Lung (tissue), 11 donors: ENCODE measurements at regions not wholly inside any gene's neighbourhood (a gene's known extent, or its start where the extent isn't known, plus 50 kb on each side); places are given as distances from the start of the nearest gene placed in this dataset.
"Not testable (repeated sequence)": the region's sequence is repeated elsewhere in the genome, so short reads cannot be mapped to it uniquely, and the experiment has no call there.

Experiments used
- ATAC-seq: fragments of 200-7000 bp; cut with Tn5 transposase; one replicate; pipeline ENCODE4 v1.9.1; 2020; ENCODE audit warnings: moderate number of reproducible peaks; ENCODE audit not compliant: insufficient read depth, low FRiP score
- DNase-seq, 3 donors: peaks; one replicate each; pipeline ENCODE4 v3.0.0-alpha.2; 2013 to 2017
- H3K27ac ChIP-seq, 2 donors: one replicate each; pipeline ENCODE4 v1.5.1; 2013; ENCODE audit warnings: mild to moderate bottlenecking in 2 of 2, moderate library complexity in 2 of 2, control low read depth in 1 of 2, inconsistent platforms in 1 of 2, low read depth in 1 of 2, low read length in 1 of 2
- H3K27me3 ChIP-seq, 3 donors: one replicate each; pipeline ENCODE4 v1.5.1; 2013; ENCODE audit warnings: low read length in 2 of 3; ENCODE audit not compliant: control insufficient read depth in 3 of 3, insufficient read depth in 3 of 3
- H3K36me3 ChIP-seq, 4 donors: one replicate each; pipeline ENCODE4 v1.5.1; 2013; ENCODE audit warnings: low read length in 4 of 4, mild to moderate bottlenecking in 1 of 4, moderate library complexity in 1 of 4; ENCODE audit not compliant: control insufficient read depth in 4 of 4, insufficient read depth in 4 of 4
- H3K4me1 ChIP-seq, 5 donors: one replicate each; pipeline ENCODE4 v1.5.1; 2013; ENCODE audit warnings: low read length in 5 of 5, mild to moderate bottlenecking in 2 of 5, moderate library complexity in 1 of 5; ENCODE audit not compliant: control insufficient read depth in 5 of 5, insufficient read depth in 5 of 5
- H3K4me3 ChIP-seq: one replicate; pipeline ENCODE4 v1.5.1; 2013; ENCODE audit warnings: mild to moderate bottlenecking, control low read depth, moderate library complexity
- H3K9ac ChIP-seq, 2 donors: one replicate each; pipeline ENCODE4 v1.5.1; 2013; ENCODE audit warnings: low read length in 2 of 2, control low read depth in 1 of 2; ENCODE audit not compliant: insufficient read depth in 1 of 2
- H3K9me3 ChIP-seq, 4 donors: one replicate each; pipeline ENCODE4 v1.5.1; 2013; ENCODE audit warnings: low read length in 3 of 4, mild to moderate bottlenecking in 1 of 4, moderate library complexity in 1 of 4; ENCODE audit not compliant: control insufficient read depth in 4 of 4, insufficient read depth in 3 of 4
- CTCF ChIP-seq: IDR thresholded peaks from 2 replicates; pipeline ENCODE4 v1.5.1; 2012; ENCODE audit warnings: mild to moderate bottlenecking; ENCODE audit errors: control extremely low read depth, extremely low read depth
- WGBS, 2 donors: extraction: QIAGEN DNeasy Blood & Tissue Kit; methylation state at CpG; one replicate each; pipeline ENCODE4 v1.1.7; 2013; 5-methylcytosine and 5-hydroxymethylcytosine counted together
- donor health status: control.
- donor health status: control.
- donor health status: Bipolar disorder and iron deficiency.
- donor health status: healthy.
- donor health status: DM: yes; HTN: yes; CAD: no.

- Histone ChIP-seq H3K36me3 (no peaks in the 10 kb centered on the region), H3K27ac (peak overlapping the region in 1 of 2 donors; percentile 22)
- 39 to 68% methylated on average over 2 of the region's 2 CpGs for WGBS, 2 donors
These were observed 232.6 kb upstream of the PLXNA2 start for GRCh38 chr1:208476846-208477170.

GRCh38 chr1:208479435-208479834 lies 235.3 kb upstream of the PLXNA2 start:
- TF ChIP-seq CTCF = no peak
- no peaks in the 10 kb centered on the region for H3K9me3 ChIP-seq
- H3K4me3 ChIP-seq = no peak overlapping the region
- 73 to 83% methylated on average over 7 of the region's 7 CpGs for WGBS, 2 donors
- no peak overlapping the region for H3K27ac ChIP-seq
- no peak for ATAC-seq
- no peaks in the 10 kb centered on the region for H3K27me3 ChIP-seq
- no peak overlapping the region for H3K9ac ChIP-seq
- DNase-seq = no peak
- H3K4me1 ChIP-seq = peaks cover 4 to 27% (median 13%) of the 10 kb centered on the region in 5 donors
- H3K36me3 ChIP-seq = no peaks in the 10 kb centered on the region

More at GRCh38 chr1:208476846-208477170, 232.6 kb upstream of the PLXNA2 start:
- ATAC-seq = no peak
- TF ChIP-seq CTCF = no peak
- peaks cover 4 to 27% (median 13%) of the 10 kb centered on the region in 5 donors for H3K4me1 ChIP-seq
- no peak for DNase-seq
- H3K9me3 ChIP-seq = no peaks in the 10 kb centered on the region
- H3K9ac ChIP-seq = no peak overlapping the region
- no peaks in the 10 kb centered on the region for H3K27me3 ChIP-seq
- no peak overlapping the region for H3K4me3 ChIP-seq

- Histone ChIP-seq H3K4me1 (no peaks in the 10 kb centered on the region), H3K27me3 (no peaks in the 10 kb centered on the region), H3K4me3 (no peak overlapping the region), H3K9me3 (no peaks in the 10 kb centered on the region), H3K36me3 (no peaks in the 10 kb centered on the region), H3K27ac (no peak overlapping the region), H3K9ac (no peak overlapping the region)
- 90 to 95% methylated on average over 3 of the region's 3 CpGs for WGBS, 2 donors
- no peak for ATAC-seq
- DNase-seq = no peak
- TF ChIP-seq CTCF = no peak
These were observed 241.3 kb upstream of the PLXNA2 start for GRCh38 chr1:208485512-208485911.

GRCh38 chr1:208486677-208487076 lies 242.5 kb upstream of the PLXNA2 start:
- Histone ChIP-seq H3K9ac (no peak overlapping the region), H3K4me3 (no peak overlapping the region), H3K36me3 (no peaks in the 10 kb centered on the region), H3K4me1 (no peaks in the 10 kb centered on the region), H3K27ac (no peak overlapping the region), H3K27me3 (no peaks in the 10 kb centered on the region), H3K9me3 (no peaks in the 10 kb centered on the region)
- DNase-seq = no peak
- TF ChIP-seq CTCF = no peak
- ATAC-seq = no peak

- not testable (repeated sequence) for H3K27ac ChIP-seq, H3K36me3 ChIP-seq, H3K27me3 ChIP-seq, H3K9ac ChIP-seq, H3K9me3 ChIP-seq, ATAC-seq, DNase-seq, H3K4me1 ChIP-seq, H3K4me3 ChIP-seq
- WGBS, 2 donors = 93 to 95% methylated on average over 15 to 33 of the region's 36 CpGs
These were observed 244.2 kb upstream of the PLXNA2 start for GRCh38 chr1:208488432-208488831.
